Esophagus squamous epithelium (tissue), 5 donors: ENCODE measurements at regions not wholly inside any gene's neighbourhood (a gene's known extent, or its start where the extent isn't known, plus 50 kb on each side); places are given as distances from the start of the nearest gene placed in this dataset.

Source experiments
- DNase-seq: peaks from one replicate; lab custom pipeline; 2025; lab: John Stamatoyannopoulos, UW
- H3K27ac ChIP-seq, 4 donors: fragments of 200-600 bp; sonication (generic); one replicate each; pipeline ENCODE4 v1.5.1; 2016 to 2019; ENCODE audit warnings: mild to moderate bottlenecking in 1 of 4
- H3K27me3 ChIP-seq, 4 donors: fragments of 200-600 bp; sonication (generic); 1 replicate in 3 of 4; 2 replicates in 1 of 4; pipeline versions ENCODE4 v1.5.1 to v1.6.0; 2017 to 2021; ENCODE audit warnings: antibody characterized with exemption in 1 of 4
- H3K36me3 ChIP-seq, 3 donors: fragments of 200-600 bp; sonication (generic); one replicate each; pipeline ENCODE4 v1.5.1; 2016 to 2019
- H3K4me1 ChIP-seq, 3 donors: fragments of 200-600 bp; sonication (generic); one replicate each; pipeline ENCODE4 v1.5.1; 2017 to 2019
- H3K4me3 ChIP-seq, 4 donors: fragments of 200-600 bp; sonication (generic); 1 replicate in 3 of 4; 2 replicates in 1 of 4; pipeline ENCODE4 v1.5.1; 2016 to 2019; ENCODE audit warnings: mild to moderate bottlenecking in 2 of 4, moderate library complexity in 1 of 4
- H3K9me3 ChIP-seq, 3 donors: fragments of 200-600 bp; sonication (generic); one replicate each; pipeline ENCODE4 v1.5.1; 2016 to 2019
- CTCF ChIP-seq, 6 experiments: fragments of 450-650 bp in 4 of 6; fragments of 200-600 bp in 2 of 6; sonication (generic) in 2 of 6; IDR thresholded peaks; one replicate each; pipeline ENCODE4 v1.5.1; 2016 to 2019; ENCODE audit warnings: antibody characterized with exemption in 6 of 6, mild to moderate bottlenecking in 4 of 6, moderate library complexity in 4 of 6
- POLR2A ChIP-seq, 4 donors: fragments of 450-650 bp; IDR thresholded peaks; one replicate each; pipeline ENCODE4 v1.6.1; 2017; ENCODE audit warnings: antibody characterized with exemption in 4 of 4, mild to moderate bottlenecking in 4 of 4, moderate library complexity in 3 of 4
- WGBS, 2 donors: methylation state at CpG; one replicate each; pipeline ENCODE4 v1.1.5; 2018; 5-methylcytosine and 5-hydroxymethylcytosine counted together
- intact Hi-C: fragments of 100-400 bp; cut with DNase I; formaldehyde crosslinking; loops from one replicate; pipeline ENCODE4 v1.15.0; 2022
- donor health status: DM: yes; HTN: yes; CAD: no.

- no peak for DNase-seq
- Histone ChIP-seq H3K36me3 (no peaks in the 10 kb centered on the region), H3K4me1 (peaks cover 0 to 16% (median 0%) of the 10 kb centered on the region in 3 donors), H3K9me3 (no peaks in the 10 kb centered on the region), H3K27me3 (no peaks in the 10 kb centered on the region), H3K4me3 (peak overlapping the region in 1 of 4 donors; percentile 29), H3K27ac (no peak overlapping the region)
- TF ChIP-seq POLR2A (IDR thresholded peaks at IDR 0.05) = no peak
- no peak for TF ChIP-seq CTCF (IDR thresholded peaks at IDR 0.05)
- intact Hi-C loops = loop anchor here (10.0 kb wide), 1 partner anchor 440 kb away; no protein-coding TSS in a partner anchor
- WGBS, 2 donors = 74 to 82% methylated on average over 4 to 6 of the region's 9 CpGs
Measured at GRCh38 chr1:245045087-245045881, 109.5 kb upstream of the KIF26B start.

- no peak for DNase-seq
- WGBS, 2 donors = 75 to 84% methylated on average over 6 of the region's 6 CpGs
- H3K9me3 ChIP-seq = no peaks in the 10 kb centered on the region
- no peaks in the 10 kb centered on the region for H3K27me3 ChIP-seq
- peaks cover 0 to 16% (median 0%) of the 10 kb centered on the region in 3 donors for H3K4me1 ChIP-seq
- H3K36me3 ChIP-seq = no peaks in the 10 kb centered on the region
- H3K4me3 ChIP-seq = no peak overlapping the region
- intact Hi-C loops = loop anchor here (5.0 to 10.0 kb wide), 2 partner anchors 241 to 439 kb away; no protein-coding TSS in a partner anchor
- no peak overlapping the region for H3K27ac ChIP-seq
- TF ChIP-seq POLR2A (IDR thresholded peaks at IDR 0.05) (no peak), CTCF (IDR thresholded peaks at IDR 0.05) (no peak)
Measured at GRCh38 chr1:245043611-245043940, 111.2 kb upstream of the KIF26B start.

- intact Hi-C loops = loop anchor here (5.0 to 10.0 kb wide), 2 partner anchors 239 to 436 kb away; no protein-coding TSS in a partner anchor
- Histone ChIP-seq H3K27ac (no peak overlapping the region), H3K4me3 (no peak overlapping the region), H3K9me3 (peaks cover 0 to 6% (median 0%) of the 10 kb centered on the region in 3 donors), H3K4me1 (peaks cover 0 to 16% (median 0%) of the 10 kb centered on the region in 3 donors), H3K27me3 (no peaks in the 10 kb centered on the region), H3K36me3 (no peaks in the 10 kb centered on the region)
- 78 to 81% methylated on average over 9 of the region's 9 CpGs for WGBS, 2 donors
- no peak for TF ChIP-seq POLR2A (IDR thresholded peaks at IDR 0.05)
- no peak for TF ChIP-seq CTCF (IDR thresholded peaks at IDR 0.05)
- DNase-seq = no peak
Measured at GRCh38 chr1:245041058-245041698, 113.6 kb upstream of the KIF26B start.

GRCh38 chr1:245039196-245039595 is 115.6 kb upstream of the KIF26B start:
- H3K27me3 ChIP-seq = no peaks in the 10 kb centered on the region
- no peak overlapping the region for H3K4me3 ChIP-seq
- intact Hi-C loops = no loop called here
- peaks cover 0 to 6% (median 0%) of the 10 kb centered on the region in 3 donors for H3K9me3 ChIP-seq
- H3K4me1 ChIP-seq = peaks cover 0 to 7% (median 0%) of the 10 kb centered on the region in 3 donors
- no peaks in the 10 kb centered on the region for H3K36me3 ChIP-seq
- no peak for TF ChIP-seq CTCF (IDR thresholded peaks at IDR 0.05)
- DNase-seq = no peak
- WGBS, 2 donors = 70 to 73% methylated on average over 3 of the region's 3 CpGs
- H3K27ac ChIP-seq = no peak overlapping the region

GRCh38 chr1:245036102-245036501 is 118.7 kb upstream of the KIF26B start:
- DNase-seq = no peak
- Histone ChIP-seq H3K27me3 (no peaks in the 10 kb centered on the region), H3K4me3 (no peak overlapping the region), H3K36me3 (no peaks in the 10 kb centered on the region), H3K27ac (no peak overlapping the region), H3K4me1 (no peaks in the 10 kb centered on the region), H3K9me3 (peaks cover 0 to 6% (median 0%) of the 10 kb centered on the region in 3 donors)
- TF ChIP-seq CTCF (IDR thresholded peaks at IDR 0.05) (no peak), POLR2A (IDR thresholded peaks at IDR 0.05) (no peak)
- 96 to 100% methylated on average over 1 of the region's 1 CpG for WGBS, 2 donors
- intact Hi-C loops = no loop called here
